Amygdala (tissue), 56 donors: ENCODE measurements at regions not wholly inside any gene's neighbourhood (a gene's known extent, or its start where the extent isn't known, plus 50 kb on each side); places are given as distances from the start of the nearest gene placed in this dataset.
A peak's percentile ranks its signal among the peaks of the same experiment; 100 is the strongest.
"Not testable (repeated sequence)": the region's sequence is repeated elsewhere in the genome, so short reads cannot be mapped to it uniquely, and the experiment has no call there.

Source experiments
- DNase-seq, 56 donors: peaks; one replicate each; lab custom pipeline; 2025; lab: John Stamatoyannopoulos, UW

DNA sequence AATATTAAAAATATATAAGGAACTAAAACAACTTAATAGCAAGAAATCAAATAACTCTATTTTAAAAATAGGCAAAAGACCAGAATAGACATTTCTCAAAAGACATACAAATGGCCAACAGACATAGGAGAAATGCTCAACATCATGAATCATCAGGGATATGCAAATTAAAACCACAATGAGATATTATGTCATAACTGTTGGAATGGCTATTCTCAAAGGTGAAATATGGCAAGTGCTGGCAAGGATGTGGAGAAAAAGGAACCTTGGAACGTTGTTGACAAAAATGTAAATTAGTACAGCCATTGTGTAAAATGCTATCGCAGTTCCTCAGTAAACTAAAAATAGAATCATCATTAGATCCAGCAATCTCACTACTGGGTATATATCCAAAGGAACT, 468.5 kb downstream of the NFIB start:
- no peak for DNase-seq

DNA sequence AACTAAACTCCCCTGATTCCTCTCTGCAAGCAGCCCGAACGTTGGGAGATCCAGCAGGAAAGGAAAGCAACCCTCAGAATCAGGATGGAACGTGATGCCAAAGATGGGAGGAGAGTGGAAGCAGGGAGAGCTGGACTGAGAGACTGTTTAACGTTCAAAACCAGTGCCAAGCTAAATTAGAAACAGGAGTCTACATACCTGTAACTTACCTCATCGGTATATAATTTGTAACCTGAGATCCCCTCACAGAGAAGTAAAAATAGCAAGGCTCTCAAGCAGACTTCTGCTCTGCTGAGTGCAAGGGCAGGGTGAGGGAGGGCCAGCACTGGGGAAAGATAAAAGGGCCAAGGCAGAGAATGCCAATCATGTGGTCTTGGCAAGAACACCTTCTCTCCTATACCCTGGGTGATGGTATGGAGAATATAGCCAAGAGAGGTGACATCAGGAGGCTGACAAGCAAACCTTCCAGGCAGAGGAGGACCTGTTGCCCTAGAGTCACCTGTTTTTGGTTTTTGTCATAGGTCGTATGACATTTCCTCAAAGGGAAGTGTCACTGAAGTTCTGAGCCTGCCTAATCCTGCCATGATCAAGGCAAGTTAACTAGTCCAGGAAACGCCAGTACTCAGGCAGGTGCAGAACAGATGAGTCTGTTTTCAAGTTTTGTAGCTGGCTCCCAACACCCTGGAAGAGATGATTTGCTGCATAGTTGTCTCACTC, 472.0 kb downstream of the NFIB start:
- no peak for DNase-seq

DNA sequence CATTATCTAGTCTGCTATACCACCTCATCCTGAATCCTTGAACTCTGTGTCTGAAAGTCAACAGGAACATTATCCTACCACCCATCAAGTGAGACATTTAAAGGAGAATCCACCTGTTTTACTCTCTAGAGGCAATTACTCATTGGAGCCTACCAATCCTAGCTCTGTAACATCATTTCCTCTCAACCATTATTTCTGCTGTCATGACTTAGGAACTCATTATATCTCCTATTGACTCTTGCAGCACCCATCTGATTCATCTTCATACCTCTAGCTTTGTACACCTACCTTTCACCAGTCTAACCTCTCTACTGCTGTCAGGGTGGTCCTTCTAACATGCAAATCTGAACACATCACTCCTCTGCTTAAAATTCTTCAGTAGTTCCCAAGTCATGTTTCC, 481.5 kb downstream of the NFIB start:
- no peak for DNase-seq

DNA sequence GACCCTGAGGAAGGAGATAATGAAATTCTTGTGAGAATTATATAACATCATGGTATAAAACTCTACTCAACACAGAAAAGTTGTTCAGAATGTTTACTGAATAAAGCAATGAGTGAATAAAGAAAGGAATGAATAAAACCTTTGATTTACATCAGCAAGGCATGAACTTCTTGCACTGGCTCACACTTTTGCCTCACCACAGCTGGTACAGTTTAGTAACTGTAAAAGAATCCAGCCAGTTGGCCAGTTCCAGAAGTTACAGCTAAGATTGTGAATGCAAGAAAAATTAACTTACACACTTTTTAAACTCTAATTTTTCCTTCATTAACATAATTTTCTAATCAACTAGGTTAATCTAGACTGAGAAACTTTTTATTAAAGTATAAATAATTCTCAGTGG, 490.9 kb downstream of the NFIB start:
- DNase-seq: no peak

DNA sequence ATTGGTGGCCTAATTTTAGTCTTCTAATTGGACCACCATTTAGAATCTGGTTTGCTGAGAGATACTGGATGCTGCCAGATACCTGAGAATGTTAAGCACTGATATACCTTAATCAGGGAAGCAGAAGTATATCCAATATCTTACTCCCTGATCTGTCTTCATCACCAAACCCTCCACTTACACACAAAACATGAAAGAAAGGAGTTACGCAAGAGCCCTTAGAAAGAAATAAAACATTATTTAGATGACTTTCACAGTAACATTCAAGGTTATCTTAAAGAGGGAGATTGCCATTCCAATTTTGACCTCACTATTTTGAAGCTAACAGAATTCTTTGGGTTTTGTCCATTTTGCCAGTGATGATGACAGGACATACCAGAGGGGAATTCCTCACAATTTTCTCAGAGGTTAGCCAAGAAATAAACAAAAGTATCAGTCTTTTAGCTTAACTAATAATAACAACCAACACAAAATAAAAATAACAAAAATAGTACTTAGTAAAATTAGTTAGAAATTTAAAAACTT, 496.1 kb downstream of the NFIB start:
- DNase-seq: no peak

DNA sequence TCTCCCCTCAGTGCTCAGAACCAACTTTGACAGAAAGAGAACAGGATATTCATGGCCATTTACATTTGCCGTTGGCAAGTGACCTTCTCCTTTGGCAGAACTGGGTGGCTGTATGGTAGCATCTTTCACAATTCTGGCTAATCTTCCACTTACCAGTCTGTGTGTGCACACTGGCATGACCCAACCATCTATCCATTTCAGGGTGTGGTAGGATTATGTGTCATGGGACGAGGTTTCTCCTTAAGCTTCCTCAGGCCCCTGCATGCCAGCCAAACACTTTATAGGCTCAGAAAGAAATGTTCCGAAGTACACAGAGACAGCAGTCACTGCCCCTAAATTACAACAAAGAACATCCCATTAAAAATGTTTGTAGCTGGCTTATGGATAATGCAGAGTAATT, 497.1 kb downstream of the NFIB start:
- DNase-seq: no peak

DNA sequence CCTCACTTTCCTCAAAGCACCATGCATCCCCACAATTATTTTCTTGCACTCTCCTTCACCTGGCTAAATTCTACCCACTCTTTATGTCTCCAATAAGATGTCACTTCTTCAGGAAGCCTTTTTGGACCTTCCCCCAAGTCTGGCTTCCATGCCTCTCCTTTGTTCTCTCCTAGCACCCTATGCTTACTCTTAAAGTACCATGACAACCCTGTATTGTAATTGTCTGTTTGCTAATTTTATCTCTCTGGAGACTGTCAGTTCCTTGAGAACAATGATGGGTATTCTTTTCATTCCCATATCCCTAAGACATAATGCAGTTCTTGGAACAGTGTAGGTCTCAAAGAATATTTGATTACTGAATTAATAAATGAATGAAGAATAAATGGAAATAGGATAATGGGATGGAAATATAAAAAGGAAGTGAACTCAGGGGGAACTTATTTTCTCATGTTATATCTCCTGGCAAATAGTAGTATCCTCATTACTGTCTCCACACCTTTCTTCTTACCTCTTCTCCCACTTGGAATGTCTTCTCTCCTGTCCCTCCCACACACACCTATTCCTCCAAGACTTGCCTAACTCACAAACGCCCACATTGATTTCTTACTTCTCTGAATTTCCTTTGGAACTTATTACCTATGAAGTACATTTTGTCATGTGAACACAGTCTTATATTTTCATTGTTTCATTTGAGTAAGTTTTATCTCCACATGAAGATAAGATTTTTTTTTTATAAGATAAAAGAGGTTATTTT, 499.1 kb downstream of the NFIB start:
- DNase-seq: no peak

DNA sequence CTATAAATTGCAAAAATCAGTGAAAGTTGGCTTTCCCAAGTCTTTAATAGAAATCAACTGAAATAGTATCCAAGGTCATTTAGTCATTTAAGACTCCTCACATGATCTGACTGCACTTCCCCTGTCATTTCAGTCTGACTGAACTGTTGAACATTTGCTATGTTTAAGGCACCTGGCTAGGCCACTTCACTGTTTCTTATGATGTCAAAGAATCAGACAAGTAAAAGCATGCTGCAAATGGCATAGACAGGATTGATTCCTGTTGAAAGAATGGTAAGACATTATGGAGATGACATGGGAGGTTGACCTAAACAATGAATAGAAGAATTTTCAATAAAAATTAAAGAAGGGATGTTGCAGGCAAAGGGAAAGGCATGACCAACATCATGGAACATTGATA, 502.1 kb downstream of the NFIB start:
- DNase-seq: no peak

DNA sequence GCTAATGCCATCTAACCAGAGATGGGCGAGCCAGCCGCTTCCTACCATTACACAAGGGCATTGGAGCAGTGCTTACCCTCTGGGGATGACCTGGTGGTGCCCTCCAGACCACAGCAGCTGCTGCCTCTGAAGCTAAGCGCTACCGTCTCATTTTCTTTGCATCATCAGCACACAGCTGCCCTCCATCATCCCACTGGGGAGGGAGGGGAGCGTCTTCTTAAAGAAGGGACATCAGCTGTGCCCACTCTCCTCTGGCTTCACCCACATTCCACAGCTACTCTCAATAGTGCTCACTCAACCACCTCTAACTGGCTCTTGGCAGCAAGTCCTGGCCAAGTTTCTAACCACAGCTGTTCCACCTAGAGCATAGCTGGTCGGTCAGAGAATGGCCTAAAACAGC, 503.4 kb downstream of the NFIB start:
- DNase-seq: no peak

DNA sequence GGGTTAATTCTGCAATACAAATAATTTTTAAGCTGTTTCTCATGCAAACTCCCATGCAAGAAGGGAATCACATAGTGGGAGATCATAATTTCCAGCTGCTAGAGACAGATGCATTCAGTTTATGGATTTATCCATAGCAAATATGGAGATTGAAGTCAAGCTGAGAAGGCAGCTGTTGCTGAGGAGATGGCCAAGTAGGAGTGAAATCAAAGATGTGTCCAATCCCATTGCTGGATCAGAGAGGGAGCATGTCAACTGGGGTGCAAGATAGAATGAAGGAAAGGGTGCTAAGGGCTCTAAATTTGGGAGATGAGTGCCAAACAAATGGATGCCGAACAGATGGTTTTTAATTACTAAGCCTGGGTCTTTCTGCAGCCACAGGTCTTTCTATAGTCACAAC, 504.5 kb downstream of the NFIB start:
- no peak for DNase-seq

DNA sequence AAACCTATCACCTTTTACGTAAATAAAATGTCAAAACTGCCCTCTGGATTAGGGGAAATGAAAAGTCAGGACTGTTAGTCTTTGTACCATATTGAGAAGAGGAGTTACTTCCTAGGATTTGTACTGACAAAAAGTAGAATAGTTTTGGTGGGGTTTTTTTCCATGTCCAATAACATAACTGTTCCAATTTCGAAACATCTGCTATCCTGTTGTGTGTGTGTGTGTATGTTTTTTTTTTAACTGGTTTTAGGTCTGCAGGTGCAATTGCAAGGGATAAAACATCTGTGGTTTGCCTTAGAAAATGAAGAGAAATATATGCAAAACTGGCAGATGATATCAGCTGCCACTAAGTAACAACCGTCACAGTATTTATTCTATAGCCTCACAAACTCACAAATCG, 506.8 kb downstream of the NFIB start:
- DNase-seq: no peak

DNA sequence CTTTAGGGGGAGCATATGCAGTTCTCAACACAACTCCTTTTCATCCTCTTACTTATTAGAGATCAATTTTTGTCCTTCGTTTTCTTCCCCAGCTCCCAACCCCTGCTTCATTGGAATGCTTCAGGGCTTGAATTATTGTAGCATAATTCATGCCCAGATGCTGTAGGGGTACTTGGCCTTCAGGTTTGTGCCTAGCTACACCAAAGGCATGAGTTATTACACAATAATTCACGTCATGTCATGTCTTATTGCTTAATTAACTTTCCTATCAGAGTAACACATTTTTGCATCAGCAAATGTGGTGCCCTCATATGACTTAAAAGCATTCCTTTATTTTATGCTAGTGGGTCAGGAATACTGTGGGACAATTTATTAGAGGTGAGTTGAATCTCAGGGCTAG, 507.2 kb downstream of the NFIB start:
- DNase-seq: no peak

DNA sequence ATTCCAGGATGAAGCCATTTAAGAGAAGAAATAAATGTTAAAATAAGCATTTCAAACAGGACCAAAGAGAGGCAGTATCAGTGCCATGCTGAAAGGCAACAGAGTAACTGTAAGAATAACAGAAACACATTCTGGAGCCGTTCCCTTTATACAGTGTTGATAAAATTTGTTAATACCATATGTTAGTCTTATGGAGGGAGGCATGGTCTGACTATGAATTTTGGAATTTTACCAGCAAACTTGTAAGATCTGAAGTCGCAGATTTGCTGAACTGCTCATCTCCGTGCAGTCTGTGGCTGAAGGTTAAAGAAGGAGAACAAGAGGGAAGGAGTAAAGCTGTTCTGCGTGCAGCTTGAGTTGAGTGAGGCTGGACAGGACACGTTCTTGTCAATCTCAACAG, 508.4 kb downstream of the NFIB start:
- DNase-seq: no peak

DNA sequence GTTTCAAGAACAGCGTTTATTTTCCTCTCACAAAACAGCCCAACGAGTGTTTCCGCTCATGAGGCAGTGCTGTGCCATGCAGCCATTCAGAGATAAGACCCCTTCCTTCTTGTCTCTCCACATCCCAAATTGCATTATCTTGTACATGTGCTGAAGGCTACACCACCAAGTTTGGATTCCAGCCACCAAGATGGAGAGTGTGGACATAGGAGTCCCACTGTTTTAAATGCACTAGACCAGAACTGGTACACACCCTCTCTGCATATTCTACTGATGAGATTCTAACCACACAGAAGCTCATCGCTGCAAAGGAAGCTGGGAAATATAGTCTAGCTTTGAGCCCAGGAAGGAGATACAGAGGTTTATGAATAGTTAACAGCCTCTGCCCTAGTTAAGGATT, 509.4 kb downstream of the NFIB start:
- no peak for DNase-seq

DNA sequence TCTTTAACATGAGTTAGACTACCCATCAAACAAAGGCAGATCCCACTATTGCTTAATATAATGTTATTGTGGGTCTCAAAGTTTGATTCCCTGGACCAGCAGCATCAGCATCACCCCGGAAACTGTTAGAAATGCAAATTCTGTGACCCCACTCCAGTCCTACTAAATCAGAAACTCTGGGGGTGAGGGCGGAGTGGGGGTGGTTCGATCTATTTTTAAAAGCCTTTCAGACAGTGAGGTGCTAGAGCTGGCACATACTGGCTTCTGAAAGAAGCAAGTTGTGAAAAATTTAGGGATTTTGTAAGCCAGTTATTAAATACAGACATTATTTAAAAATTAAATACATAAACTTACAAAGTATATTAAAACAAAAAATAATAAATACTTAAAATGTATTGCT, 513.2 kb downstream of the NFIB start:
- peak in 1 of 56 donors; percentile 1 for DNase-seq

DNA sequence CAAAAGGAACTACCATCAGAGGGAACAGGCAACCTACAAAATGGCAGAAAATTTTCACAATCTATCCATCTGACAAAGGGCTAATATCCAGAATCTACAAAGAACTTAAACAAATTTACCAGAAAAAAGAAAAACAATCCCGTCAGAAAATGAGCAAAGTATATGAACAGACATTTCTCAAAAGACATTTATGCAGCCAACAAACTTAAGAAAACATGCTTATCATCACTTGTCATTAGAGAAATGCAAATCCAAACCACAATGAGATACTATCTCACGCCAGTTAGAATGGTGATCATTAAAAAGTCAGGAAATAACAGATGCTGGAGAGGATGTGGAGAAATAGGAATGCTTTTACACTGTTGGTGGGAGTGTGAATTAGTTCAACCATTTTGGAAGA, 516.2 kb downstream of the NFIB start:
- not testable (repeated sequence) for DNase-seq

DNA sequence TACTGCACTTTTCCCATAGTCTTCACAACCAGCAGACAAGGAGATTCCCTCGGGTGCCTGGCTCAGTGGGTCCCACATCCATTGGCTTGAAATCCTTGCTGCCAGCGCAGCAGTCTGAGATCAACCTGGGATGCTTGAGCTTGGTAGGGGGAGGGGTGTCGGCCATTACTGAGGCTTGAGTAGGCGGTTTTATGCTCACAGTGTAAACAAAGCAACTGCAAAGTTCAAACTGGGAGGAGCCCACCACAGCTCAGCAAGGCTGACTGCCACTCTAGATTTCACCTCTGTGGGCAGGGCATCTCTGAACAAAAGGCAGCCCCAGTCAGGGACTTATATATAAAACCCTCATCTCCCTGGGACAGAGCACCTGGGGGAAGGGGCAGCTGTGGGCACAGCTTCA, 512.3 kb upstream of the MPDZ start:
- no peak for DNase-seq

DNA sequence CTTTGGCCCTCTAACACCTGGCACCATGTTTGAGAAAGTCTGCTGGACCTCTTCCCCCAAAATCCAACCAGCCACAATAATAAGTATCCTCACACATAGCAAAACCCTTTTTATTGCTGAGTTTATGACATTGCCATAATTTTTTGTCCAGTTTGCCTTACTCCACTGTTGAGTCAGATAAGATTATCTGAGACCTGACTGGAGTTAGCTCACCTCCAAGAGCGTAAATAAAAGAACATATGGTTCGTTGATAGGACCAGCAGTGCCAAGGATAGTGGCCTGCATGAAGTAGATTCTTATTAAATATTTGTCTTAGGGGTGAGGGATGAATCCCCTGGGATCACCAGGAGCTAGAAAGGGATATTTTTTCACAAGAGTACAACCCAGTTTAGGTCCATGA, 510.6 kb upstream of the MPDZ start:
- DNase-seq: no peak

DNA sequence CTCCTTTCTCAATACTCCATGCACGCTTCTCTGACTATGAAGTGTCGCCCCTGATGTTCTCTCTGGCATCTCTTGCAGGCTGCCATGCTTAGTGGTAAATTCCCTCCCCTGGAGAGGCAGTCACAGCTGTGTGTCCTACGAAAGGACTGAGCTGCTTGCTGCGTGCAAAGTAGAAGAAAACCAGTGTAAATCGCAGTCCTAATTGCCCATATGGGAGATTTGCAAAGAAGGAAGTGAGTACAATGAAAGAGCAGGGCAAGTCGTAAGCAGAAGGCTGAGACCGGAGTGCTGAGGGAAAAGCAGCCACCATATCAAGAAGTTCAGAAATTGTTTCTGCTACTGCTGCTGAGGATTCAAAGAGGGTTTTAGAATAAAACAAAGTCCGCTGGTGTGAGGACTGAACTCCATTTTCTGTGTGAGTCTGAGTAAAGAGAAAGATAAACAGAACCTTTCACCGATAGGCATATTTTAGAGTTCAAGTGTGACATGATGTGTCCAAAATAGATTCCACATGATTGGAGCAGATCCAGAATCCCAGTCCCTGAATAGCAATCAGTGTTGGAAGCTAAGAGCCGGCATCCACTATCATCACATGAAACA, 507.8 kb upstream of the MPDZ start:
- DNase-seq: peak in 1 of 56 donors; percentile 1

DNA sequence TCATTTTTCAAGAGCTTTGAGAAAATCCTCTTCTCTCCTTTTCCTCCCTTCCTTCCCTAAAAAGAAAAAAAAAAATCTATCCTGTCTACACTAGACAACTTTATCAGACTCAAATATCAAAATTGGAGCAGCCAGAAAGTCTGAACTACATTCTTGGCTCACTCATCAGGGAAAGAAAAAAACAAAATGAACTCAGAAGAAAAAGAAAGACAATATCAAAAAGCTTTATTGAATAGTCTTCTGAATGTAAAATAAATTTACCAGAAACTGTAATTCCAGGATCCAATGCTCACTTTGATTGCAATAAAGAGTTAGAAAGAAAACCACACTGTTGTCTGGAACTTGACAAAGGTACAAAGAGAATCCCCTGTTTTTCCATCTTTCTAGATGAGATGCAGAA, 507.2 kb upstream of the MPDZ start:
- no peak for DNase-seq

DNA sequence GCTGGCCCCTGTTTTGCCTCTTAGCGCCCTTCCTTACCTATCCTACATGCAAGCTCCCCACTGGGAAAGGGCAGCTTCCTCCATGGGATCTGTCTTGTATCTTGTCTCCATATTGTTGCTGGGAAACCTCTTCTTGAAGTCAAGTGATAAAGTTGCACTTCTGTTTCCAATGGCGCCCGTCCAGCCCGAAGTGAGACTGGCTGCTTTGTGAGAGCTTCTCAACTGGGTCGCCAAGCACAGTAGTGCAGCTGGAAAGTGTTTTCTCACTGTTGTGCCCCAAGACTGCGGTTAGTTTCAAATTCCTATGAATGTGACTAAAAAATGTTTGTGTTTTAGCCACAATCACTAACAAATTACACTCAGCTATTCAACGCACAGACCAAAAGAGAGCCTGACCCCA, 506.6 kb upstream of the MPDZ start:
- DNase-seq: peak in 4 of 56 donors; percentile 3 to 23 (median 7)

DNA sequence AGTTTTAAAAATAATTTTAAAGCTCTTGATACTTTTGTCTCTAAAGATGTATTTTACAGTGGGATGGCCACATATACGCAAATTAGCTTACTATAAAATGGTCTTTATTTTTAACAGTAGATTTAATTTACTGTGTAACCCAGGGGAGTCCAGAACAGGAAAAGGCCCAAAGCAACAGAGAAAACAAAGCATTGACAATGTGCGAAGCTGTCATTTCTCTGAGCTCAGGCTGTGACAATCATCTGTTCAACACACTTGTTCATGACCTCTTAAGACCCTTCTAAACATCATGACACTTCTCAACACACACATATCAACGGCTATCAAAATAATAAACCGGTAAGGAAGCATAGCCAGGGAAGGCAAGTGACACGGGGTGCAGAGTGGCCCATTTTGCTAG, 499.6 kb upstream of the MPDZ start:
- no peak for DNase-seq
